ENCODE measurements at regions not wholly inside any gene's neighbourhood (a gene's known extent, or its start where the extent isn't known, plus 50 kb on each side); places are given as distances from the start of the nearest gene placed in this dataset.

DNA sequence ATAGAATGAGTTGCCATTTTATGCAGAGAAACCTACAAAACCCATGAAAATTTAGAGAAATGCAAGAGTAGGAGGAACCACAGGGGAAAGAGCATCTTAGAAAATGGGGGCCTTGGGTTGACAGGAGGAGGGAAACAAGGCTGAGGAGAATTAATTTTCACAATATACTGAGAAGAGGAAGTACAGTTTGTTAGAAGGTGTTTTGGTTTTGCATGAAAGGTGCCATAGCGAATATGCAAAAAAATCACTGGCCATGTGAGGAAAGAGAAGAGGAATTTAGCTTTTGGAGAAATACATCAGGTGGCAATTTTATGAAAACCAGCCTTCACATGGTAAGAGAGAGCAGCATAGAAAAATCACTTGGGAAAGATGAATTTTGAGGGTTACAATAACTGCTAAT, 413.9 kb upstream of the C2CD4B start:
- DNase-seq (ENCODE audit: unreplicated experiment), result no peak
- Mint-ChIP-seq H3K4me3 (ENCODE audit: unreplicated experiment) (no peak overlapping the region), H3K27ac (ENCODE audit: low read depth, unreplicated experiment) (no peak overlapping the region), H3K27me3 (ENCODE audit: insufficient read depth, unreplicated experiment) (no peaks in the 10 kb centered on the region), H3K4me1 (ENCODE audit: insufficient read depth, unreplicated experiment) (no peaks in the 10 kb centered on the region), H3K36me3 (ENCODE audit: insufficient read depth, unreplicated experiment) (no peaks in the 10 kb centered on the region), H3K9me3 (ENCODE audit: unreplicated experiment) (no peaks in the 10 kb centered on the region)
- TF ChIP-seq, protein P1, sequence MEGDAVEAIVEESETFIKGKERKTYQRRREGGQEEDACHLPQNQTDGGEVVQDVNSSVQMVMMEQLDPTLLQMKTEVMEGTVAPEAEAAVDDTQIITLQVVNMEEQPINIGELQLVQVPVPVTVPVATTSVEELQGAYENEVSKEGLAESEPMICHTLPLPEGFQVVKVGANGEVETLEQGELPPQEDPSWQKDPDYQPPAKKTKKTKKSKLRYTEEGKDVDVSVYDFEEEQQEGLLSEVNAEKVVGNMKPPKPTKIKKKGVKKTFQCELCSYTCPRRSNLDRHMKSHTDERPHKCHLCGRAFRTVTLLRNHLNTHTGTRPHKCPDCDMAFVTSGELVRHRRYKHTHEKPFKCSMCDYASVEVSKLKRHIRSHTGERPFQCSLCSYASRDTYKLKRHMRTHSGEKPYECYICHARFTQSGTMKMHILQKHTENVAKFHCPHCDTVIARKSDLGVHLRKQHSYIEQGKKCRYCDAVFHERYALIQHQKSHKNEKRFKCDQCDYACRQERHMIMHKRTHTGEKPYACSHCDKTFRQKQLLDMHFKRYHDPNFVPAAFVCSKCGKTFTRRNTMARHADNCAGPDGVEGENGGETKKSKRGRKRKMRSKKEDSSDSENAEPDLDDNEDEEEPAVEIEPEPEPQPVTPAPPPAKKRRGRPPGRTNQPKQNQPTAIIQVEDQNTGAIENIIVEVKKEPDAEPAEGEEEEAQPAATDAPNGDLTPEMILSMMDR (IDR thresholded peaks at IDR 0.05; ENCODE audit: unreplicated experiment), result no peak
- POLR2A ChIA-PET, result no interaction called here
- intact Hi-C loops (cut with micrococcal nuclease), result no loop called here
- no TSS peak for BruUV-seq (replicated peaks)
- CTCF ChIA-PET, result no interaction called here

DNA sequence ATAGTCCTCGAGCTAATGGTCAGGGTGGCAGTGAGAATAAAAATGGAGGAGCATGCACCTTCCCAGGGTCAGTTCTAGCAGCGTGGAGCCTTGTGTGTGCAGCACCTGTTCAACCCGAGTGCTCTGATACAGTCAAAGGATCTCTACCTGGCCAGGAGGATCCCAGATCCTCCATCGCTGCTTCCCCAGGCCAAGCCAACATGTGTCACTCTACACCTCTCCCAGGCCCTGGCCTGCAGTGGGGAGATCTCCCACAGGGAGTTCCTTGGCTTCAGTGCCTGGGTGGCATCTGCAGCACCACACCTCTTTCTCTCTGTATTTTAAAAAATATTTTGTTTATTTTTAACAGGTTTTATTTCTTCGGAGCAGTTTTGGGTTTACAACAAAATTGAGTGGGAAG, 414.8 kb upstream of the C2CD4B start:
- Mint-ChIP-seq H3K4me1 (ENCODE audit: insufficient read depth, unreplicated experiment) (no peaks in the 10 kb centered on the region), H3K9me3 (ENCODE audit: unreplicated experiment) (no peaks in the 10 kb centered on the region), H3K27me3 (ENCODE audit: insufficient read depth, unreplicated experiment) (no peaks in the 10 kb centered on the region), H3K27ac (ENCODE audit: low read depth, unreplicated experiment) (no peak overlapping the region), H3K4me3 (ENCODE audit: unreplicated experiment) (no peak overlapping the region), H3K36me3 (ENCODE audit: insufficient read depth, unreplicated experiment) (no peaks in the 10 kb centered on the region)
- ChIA-PET POLR2A (no interaction called here), CTCF (no interaction called here)
- no peak for DNase-seq (ENCODE audit: unreplicated experiment)
- TF ChIP-seq, protein P1 (IDR thresholded peaks at IDR 0.05; ENCODE audit: unreplicated experiment), result no peak
- intact Hi-C loops (cut with micrococcal nuclease), result no loop called here
- BruUV-seq (replicated peaks), result no TSS peak

DNA sequence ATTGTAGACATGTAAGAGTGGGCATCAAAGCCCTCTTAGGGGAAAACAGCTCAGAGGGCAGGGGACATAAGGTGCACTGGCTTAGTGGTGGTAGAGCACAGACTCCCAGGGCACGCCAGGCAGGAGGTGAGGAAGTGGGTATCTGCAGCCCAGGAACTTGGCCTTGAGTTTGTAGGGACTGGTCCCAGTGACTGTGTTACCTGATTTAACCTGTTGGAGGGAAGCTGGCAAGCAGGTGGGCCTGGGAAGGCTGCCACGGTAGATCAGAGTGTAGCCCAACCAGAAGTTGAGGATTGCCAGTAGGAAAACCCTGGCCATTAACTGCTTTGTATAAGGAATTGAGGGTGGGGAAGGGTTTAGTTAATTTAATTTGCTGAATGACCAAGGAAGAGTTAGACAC, 417.5 kb upstream of the C2CD4B start:
- Mint-ChIP-seq H3K4me1 (ENCODE audit: insufficient read depth, unreplicated experiment) (no peaks in the 10 kb centered on the region), H3K4me3 (ENCODE audit: unreplicated experiment) (no peak overlapping the region), H3K9me3 (ENCODE audit: unreplicated experiment) (no peaks in the 10 kb centered on the region), H3K27me3 (ENCODE audit: insufficient read depth, unreplicated experiment) (no peaks in the 10 kb centered on the region), H3K27ac (ENCODE audit: low read depth, unreplicated experiment) (no peak overlapping the region), H3K36me3 (ENCODE audit: insufficient read depth, unreplicated experiment) (no peaks in the 10 kb centered on the region)
- POLR2A ChIA-PET, result no interaction called here
- TF ChIP-seq, protein P1 (IDR thresholded peaks at IDR 0.05; ENCODE audit: unreplicated experiment), result no peak
- CTCF ChIA-PET, result interaction anchor here (0.7 kb wide), 1 partner anchor 112 kb away, joined by 4 read pairs; no protein-coding TSS in a partner anchor
- intact Hi-C loops (cut with micrococcal nuclease), result no loop called here
- BruUV-seq (replicated peaks), result no TSS peak
- no peak for DNase-seq (ENCODE audit: unreplicated experiment)

DNA sequence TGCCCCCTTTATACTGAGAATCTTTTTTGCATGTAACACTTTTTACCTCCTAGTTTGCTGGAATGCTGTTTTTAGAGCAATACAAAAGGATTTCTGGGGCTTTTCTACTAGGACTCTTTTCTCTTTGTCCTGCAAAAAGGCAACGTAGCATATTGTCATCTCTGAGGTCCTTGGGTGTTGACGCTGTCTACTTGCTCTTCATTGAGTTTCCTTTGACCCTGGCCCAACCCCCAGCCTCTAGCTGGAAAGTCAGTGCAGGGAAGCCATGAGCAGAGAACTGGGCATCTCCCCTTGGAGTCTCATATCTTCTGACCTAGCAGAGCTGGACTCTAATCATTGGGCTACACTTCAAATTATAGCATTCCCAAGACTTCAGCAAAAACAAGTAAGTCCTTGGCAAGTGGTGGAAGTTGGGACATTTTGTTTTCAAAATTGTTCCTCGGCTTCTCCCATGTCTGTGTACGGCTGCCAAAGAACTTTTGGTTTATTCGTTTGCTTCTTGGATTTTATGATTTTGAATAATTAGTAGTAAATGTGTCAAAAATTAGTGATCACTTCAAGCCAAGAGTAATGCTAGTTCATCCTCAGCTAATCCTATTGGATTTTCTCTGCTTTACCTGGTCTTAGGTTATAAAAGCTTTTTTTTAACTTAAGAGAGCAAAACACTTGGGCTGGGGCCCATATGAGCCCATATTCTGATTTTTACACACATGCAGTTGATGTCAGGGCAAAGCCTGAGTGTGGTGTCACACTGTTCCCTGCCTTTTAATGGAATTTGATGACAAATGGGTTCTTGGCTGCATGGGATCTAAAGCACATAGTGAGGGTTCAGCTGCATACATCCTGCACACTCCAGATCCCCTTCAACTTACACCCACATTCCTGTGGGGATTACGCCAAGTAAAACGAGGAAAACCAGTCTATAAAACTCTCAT, 419.5 kb upstream of the C2CD4B start:
- Mint-ChIP-seq H3K4me3 (ENCODE audit: unreplicated experiment) (no peak overlapping the region), H3K9me3 (ENCODE audit: unreplicated experiment) (no peaks in the 10 kb centered on the region), H3K36me3 (ENCODE audit: insufficient read depth, unreplicated experiment) (no peaks in the 10 kb centered on the region), H3K27ac (ENCODE audit: low read depth, unreplicated experiment) (no peak overlapping the region), H3K4me1 (ENCODE audit: insufficient read depth, unreplicated experiment) (no peaks in the 10 kb centered on the region), H3K27me3 (ENCODE audit: insufficient read depth, unreplicated experiment) (no peaks in the 10 kb centered on the region)
- CTCF ChIA-PET, result no interaction called here
- no peak for DNase-seq (ENCODE audit: unreplicated experiment)
- intact Hi-C loops (cut with micrococcal nuclease), result no loop called here
- TF ChIP-seq, protein P1 (IDR thresholded peaks at IDR 0.05; ENCODE audit: unreplicated experiment), result no peak
- BruUV-seq (replicated peaks), result no TSS peak
- POLR2A ChIA-PET, result interaction anchor here (0.6 to 1.3 kb wide), 4 partner anchors 8 to 21 kb away, joined by 3 to 4 read pairs (median 4); no protein-coding TSS in a partner anchor
